Peyer's patch (tissue), 4 donors: ENCODE measurements at regions not wholly inside any gene's neighbourhood (a gene's known extent, or its start where the extent isn't known, plus 50 kb on each side); places are given as distances from the start of the nearest gene placed in this dataset.

Source experiments
- DNase-seq, 3 donors: peaks; one replicate each; pipeline ENCODE4 v3.0.0-alpha.2; 2017 to 2019
- H3K27ac ChIP-seq, 4 donors: fragments of 200-600 bp; sonication (generic); one replicate each; pipeline ENCODE4 v1.5.1; 2016 to 2019
- H3K27me3 ChIP-seq, 2 donors: fragments of 200-600 bp; sonication (generic); one replicate each; pipeline ENCODE4 v1.5.1; 2019
- H3K36me3 ChIP-seq, 3 donors: fragments of 200-600 bp; sonication (generic); one replicate each; pipeline ENCODE4 v1.5.1; 2016 to 2019
- H3K4me1 ChIP-seq, 4 donors: fragments of 200-600 bp; sonication (generic); one replicate each; pipeline ENCODE4 v1.5.1; 2016 to 2019
- H3K4me3 ChIP-seq, 4 donors: fragments of 200-600 bp; sonication (generic); 1 replicate in 3 of 4; 2 replicates in 1 of 4; pipeline ENCODE4 v1.5.1; 2016 to 2019; ENCODE audit warnings: mild to moderate bottlenecking in 1 of 4
- H3K9me3 ChIP-seq, 4 donors: fragments of 200-600 bp; sonication (generic); one replicate each; pipeline ENCODE4 v1.5.1; 2016 to 2019; ENCODE audit warnings: mild to moderate bottlenecking in 1 of 4
- POLR2A ChIP-seq, 2 donors: fragments of 450-650 bp; IDR thresholded peaks; one replicate each; pipeline ENCODE4 v1.5.1; 2017; ENCODE audit warnings: antibody characterized with exemption in 2 of 2, mild to moderate bottlenecking in 2 of 2, moderate library complexity in 2 of 2
- TF ChIP-seq, protein P1 (sequence below), 6 experiments: fragments of 450-650 bp in 4 of 6; fragments of 200-600 bp in 2 of 6; sonication (generic) in 1 of 6; IDR thresholded peaks; one replicate each; pipeline ENCODE4 v1.5.1; 2017 to 2019; ENCODE audit warnings: antibody characterized with exemption in 6 of 6, mild to moderate bottlenecking in 3 of 6, moderate library complexity in 1 of 6

DNA sequence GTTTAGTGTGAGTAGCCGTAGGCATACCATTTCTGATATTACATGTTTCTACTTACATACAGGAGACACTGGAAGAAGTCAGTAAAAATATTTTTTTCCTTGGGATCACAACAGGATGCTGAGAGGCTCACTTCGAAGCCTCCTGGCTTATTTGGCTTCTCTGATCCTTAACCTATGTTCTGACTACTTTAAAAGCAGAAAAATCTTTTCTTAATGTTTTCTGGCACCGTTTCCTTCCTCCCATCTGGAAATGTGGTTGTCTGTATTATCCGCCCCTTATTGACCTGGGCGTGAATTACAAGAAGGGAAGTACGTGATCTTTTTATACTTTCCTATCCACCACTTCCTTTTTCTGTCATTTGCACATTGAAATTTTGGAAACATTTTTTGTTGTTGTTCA, 379.6 kb downstream of the COL12A1 start:
- Histone ChIP-seq H3K27ac (no peak overlapping the region), H3K36me3 (no peaks in the 10 kb centered on the region), H3K4me3 (no peak overlapping the region), H3K9me3 (no peaks in the 10 kb centered on the region), H3K4me1 (no peaks in the 10 kb centered on the region), H3K27me3 (no peaks in the 10 kb centered on the region)
- DNase-seq, result no peak
- TF ChIP-seq POLR2A (IDR thresholded peaks at IDR 0.05), result no peak
- TF ChIP-seq, protein P1, sequence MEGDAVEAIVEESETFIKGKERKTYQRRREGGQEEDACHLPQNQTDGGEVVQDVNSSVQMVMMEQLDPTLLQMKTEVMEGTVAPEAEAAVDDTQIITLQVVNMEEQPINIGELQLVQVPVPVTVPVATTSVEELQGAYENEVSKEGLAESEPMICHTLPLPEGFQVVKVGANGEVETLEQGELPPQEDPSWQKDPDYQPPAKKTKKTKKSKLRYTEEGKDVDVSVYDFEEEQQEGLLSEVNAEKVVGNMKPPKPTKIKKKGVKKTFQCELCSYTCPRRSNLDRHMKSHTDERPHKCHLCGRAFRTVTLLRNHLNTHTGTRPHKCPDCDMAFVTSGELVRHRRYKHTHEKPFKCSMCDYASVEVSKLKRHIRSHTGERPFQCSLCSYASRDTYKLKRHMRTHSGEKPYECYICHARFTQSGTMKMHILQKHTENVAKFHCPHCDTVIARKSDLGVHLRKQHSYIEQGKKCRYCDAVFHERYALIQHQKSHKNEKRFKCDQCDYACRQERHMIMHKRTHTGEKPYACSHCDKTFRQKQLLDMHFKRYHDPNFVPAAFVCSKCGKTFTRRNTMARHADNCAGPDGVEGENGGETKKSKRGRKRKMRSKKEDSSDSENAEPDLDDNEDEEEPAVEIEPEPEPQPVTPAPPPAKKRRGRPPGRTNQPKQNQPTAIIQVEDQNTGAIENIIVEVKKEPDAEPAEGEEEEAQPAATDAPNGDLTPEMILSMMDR (IDR thresholded peaks at IDR 0.05), result no peak

DNA sequence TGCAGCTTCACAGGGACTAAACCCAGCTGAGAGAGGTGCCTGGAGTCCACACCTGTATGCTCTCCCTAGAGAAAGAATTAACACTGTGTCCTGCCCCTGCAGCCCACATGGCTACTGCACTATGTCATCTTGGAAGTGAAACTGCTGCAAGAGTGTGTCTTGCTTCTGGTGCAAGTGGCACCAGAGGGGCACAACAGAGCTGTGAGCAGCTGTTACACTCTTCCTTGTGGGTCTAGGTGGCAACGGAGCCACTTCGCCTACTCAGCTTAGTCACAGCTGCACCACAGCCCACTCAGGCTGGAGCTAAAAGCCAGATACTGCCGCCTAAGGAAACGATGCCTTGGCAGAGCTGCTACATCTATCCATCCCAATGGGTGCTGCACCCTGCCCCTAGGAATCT, 391.4 kb downstream of the COL12A1 start:
- no peak for DNase-seq
- Histone ChIP-seq H3K9me3 (no peaks in the 10 kb centered on the region), H3K27ac (no peak overlapping the region), H3K4me1 (no peaks in the 10 kb centered on the region), H3K27me3 (no peaks in the 10 kb centered on the region), H3K4me3 (no peak overlapping the region), H3K36me3 (no peaks in the 10 kb centered on the region)
- no peak for TF ChIP-seq POLR2A (IDR thresholded peaks at IDR 0.05)
- TF ChIP-seq, protein P1 (IDR thresholded peaks at IDR 0.05), result no peak

- no peak for DNase-seq
- H3K27ac ChIP-seq, result no peak overlapping the region
- H3K27me3 ChIP-seq, result no peaks in the 10 kb centered on the region
- no peaks in the 10 kb centered on the region for H3K9me3 ChIP-seq
- no peak for TF ChIP-seq POLR2A (IDR thresholded peaks at IDR 0.05)
- TF ChIP-seq, protein P1 (IDR thresholded peaks at IDR 0.05), result no peak
- no peak overlapping the region for H3K4me3 ChIP-seq
- no peaks in the 10 kb centered on the region for H3K36me3 ChIP-seq
- H3K4me1 ChIP-seq, result no peaks in the 10 kb centered on the region
Measured at GRCh38 chr6:74807674-74808073, 398.2 kb downstream of the COL12A1 start.

- Histone ChIP-seq H3K9me3 (no peaks in the 10 kb centered on the region), H3K36me3 (no peaks in the 10 kb centered on the region), H3K4me3 (no peak overlapping the region), H3K27me3 (no peaks in the 10 kb centered on the region), H3K4me1 (no peaks in the 10 kb centered on the region), H3K27ac (no peak overlapping the region)
- no peak for DNase-seq
- TF ChIP-seq POLR2A (IDR thresholded peaks at IDR 0.05), result no peak
- TF ChIP-seq, protein P1 (IDR thresholded peaks at IDR 0.05), result no peak
Measured at GRCh38 chr6:74805916-74806696, 399.7 kb downstream of the COL12A1 start.

GRCh38 chr6:74798302-74798701, 407.6 kb downstream of the COL12A1 start:
- no peak overlapping the region for H3K27ac ChIP-seq
- no peaks in the 10 kb centered on the region for H3K4me1 ChIP-seq
- no peaks in the 10 kb centered on the region for H3K27me3 ChIP-seq
- H3K9me3 ChIP-seq, result no peaks in the 10 kb centered on the region
- no peaks in the 10 kb centered on the region for H3K36me3 ChIP-seq
- no peak overlapping the region for H3K4me3 ChIP-seq
- TF ChIP-seq, protein P1 (IDR thresholded peaks at IDR 0.05), result no peak
- no peak for TF ChIP-seq POLR2A (IDR thresholded peaks at IDR 0.05)
- no peak for DNase-seq
